ENCODE measurements at regions not wholly inside any gene's neighbourhood (a gene's known extent, or its start where the extent isn't known, plus 50 kb on each side); places are given as distances from the start of the nearest gene placed in this dataset.
"Not testable (repeated sequence)": the region's sequence is repeated elsewhere in the genome, so short reads cannot be mapped to it uniquely, and the experiment has no call there.

DNA sequence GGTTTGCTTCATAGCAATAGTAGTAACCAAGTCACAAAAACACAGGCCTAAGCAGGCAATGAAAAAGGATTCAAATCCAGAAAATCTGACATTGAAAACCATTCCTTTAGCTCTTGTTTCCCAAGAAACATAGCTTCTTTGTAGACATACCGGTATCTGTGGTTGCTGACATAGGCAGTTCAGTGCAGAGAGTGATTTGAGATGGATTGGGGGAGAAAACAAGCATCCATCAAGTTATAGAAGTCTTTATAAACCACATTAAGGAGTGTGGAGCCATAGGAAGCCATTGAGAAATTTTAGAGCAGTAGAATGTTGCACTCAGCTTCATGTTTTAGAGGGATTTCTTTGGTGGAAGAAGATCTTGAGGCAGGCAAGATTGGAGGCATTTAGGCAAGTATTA lies 91.2 kb upstream of the MARCKS start:
- Mint-ChIP-seq H3K4me3 (no peak overlapping the region), H3K4me1 (ENCODE audit: low read depth) (peaks cover 2% of the 10 kb centered on the region), H3K36me3 (ENCODE audit: low read depth) (no peaks in the 10 kb centered on the region), H3K9me3 (no peaks in the 10 kb centered on the region), H3K27ac (no peak overlapping the region), H3K27me3 (ENCODE audit: low read depth) (peaks cover 5% of the 10 kb centered on the region)
- intact Hi-C loops (cut with micrococcal nuclease), result no loop called here
- no peak for DNase-seq
- CTCF ChIA-PET, result interaction anchor here (0.7 kb wide), 1 partner anchor 315 kb away, joined by 3 read pairs; no protein-coding TSS in a partner anchor

DNA sequence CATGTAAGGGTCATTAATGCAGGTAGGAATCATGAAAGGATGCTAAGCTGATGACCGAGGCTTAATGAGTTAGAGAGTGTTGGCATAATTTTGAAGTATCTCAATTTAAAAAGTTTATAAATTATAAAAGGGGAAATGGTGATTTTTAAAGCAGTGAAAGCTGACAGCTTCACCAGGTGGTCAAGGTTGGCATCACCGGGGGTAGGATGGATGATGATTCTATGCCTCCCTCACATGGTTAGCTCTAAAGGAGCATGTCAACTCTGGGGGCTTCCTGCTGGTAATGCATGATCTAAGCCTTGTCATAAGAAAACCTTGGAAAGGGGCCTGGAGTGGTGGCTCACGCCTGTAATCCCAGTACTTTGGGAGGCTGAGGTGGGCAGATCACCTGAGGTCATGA lies 89.2 kb upstream of the MARCKS start:
- DNase-seq, result no peak
- Mint-ChIP-seq H3K36me3 (ENCODE audit: low read depth) (no peaks in the 10 kb centered on the region), H3K9me3 (no peaks in the 10 kb centered on the region), H3K27me3 (ENCODE audit: low read depth) (peaks cover 9% of the 10 kb centered on the region), H3K27ac (no peak overlapping the region), H3K4me3 (no peak overlapping the region), H3K4me1 (ENCODE audit: low read depth) (peaks cover 2% of the 10 kb centered on the region)
- intact Hi-C loops (cut with micrococcal nuclease), result no loop called here
- CTCF ChIA-PET, result interaction anchor here (0.6 kb wide), 1 partner anchor 9 kb away, joined by 3 read pairs; no protein-coding TSS in a partner anchor

DNA sequence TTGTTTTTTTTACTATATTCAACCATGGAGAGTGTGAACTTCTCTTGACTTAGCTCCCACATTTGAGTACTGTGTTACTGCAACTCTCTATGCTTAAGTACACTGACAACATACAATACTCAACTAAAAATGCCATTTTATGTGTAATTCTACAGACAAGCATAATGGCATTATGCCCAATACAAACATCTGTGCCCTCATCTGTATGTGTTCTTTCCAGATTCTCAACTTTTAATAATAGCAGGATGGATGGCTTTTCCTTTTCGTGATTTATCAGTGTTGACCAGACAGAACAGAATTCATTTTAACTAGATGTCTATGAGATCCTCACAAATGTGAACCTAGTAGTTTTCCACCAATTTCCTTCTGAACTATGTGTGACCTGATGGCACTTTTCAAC lies 84.2 kb upstream of the MARCKS start:
- no peak overlapping the region for H3K27ac Mint-ChIP-seq
- H3K27me3 Mint-ChIP-seq (ENCODE audit: low read depth), result peaks cover 13% of the 10 kb centered on the region
- CTCF ChIA-PET, result no interaction called here
- H3K36me3 Mint-ChIP-seq (ENCODE audit: low read depth), result no peaks in the 10 kb centered on the region
- H3K4me3 Mint-ChIP-seq, result no peak overlapping the region
- no peaks in the 10 kb centered on the region for H3K9me3 Mint-ChIP-seq
- intact Hi-C loops (cut with micrococcal nuclease), result no loop called here
- no peak for DNase-seq
- no peaks in the 10 kb centered on the region for H3K4me1 Mint-ChIP-seq (ENCODE audit: low read depth)

DNA sequence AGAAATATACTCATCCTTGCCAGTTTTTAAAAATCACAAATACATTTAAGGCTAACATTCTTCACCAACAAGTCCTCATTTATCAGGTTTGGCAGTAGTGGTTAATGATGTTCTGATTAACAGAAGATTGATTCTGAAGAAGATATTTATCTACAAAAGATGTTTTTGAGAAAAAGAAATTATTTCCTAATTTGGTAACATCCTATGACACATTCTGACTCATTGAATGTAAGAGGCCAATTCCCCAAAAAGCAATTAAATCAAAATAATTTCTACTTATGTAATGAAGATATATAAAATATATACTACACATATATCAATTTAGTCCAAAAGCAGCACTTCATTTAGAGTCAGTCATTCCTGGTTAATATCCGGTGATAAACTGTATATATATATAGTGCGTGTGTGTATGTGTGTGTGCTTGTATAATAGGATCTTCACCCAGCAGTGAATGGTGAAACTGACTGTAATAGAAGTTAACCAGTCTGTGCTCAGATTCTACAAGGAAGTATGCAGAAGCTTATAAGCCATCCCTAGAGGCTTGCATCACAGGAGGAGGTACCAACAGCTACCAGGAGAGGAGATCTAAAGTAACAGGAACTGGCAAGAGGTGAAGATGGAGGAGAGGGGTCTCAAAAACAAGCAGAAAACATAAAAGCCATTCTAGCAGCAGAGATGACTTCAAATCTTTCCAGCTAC lies 82.9 kb upstream of the MARCKS start:
- intact Hi-C loops (cut with micrococcal nuclease), result no loop called here
- H3K36me3 Mint-ChIP-seq (ENCODE audit: low read depth), result no peaks in the 10 kb centered on the region
- peaks cover 12% of the 10 kb centered on the region for H3K27me3 Mint-ChIP-seq (ENCODE audit: low read depth)
- H3K4me1 Mint-ChIP-seq (ENCODE audit: low read depth), result no peaks in the 10 kb centered on the region
- H3K9me3 Mint-ChIP-seq, result no peaks in the 10 kb centered on the region
- H3K4me3 Mint-ChIP-seq, result no peak overlapping the region
- DNase-seq, result no peak
- no peak overlapping the region for H3K27ac Mint-ChIP-seq
- CTCF ChIA-PET, result no interaction called here

DNA sequence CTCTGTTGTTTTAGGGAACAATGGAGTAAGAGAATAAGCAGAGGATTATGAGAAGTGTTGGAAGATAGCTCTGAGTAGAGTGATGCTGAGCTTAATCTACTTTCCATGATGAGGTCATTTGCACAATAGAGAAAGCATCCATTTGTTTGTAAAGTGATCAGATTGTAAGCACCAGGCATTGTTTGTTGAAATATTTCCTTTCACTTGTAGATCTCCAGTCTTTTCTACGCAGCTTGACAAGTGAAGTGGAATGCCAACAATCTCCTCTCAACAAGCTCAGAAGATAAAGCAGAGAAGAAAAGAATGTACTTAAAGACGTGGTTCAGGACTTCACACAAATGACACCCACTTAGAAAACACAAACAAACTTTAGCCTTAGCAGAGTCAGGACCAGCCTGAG lies 80.1 kb upstream of the MARCKS start:
- no peaks in the 10 kb centered on the region for H3K9me3 Mint-ChIP-seq
- intact Hi-C loops (cut with micrococcal nuclease), result no loop called here
- H3K27me3 Mint-ChIP-seq (ENCODE audit: low read depth), result peaks cover 10% of the 10 kb centered on the region
- H3K4me1 Mint-ChIP-seq (ENCODE audit: low read depth), result no peaks in the 10 kb centered on the region
- H3K36me3 Mint-ChIP-seq (ENCODE audit: low read depth), result no peaks in the 10 kb centered on the region
- no peak overlapping the region for H3K27ac Mint-ChIP-seq
- CTCF ChIA-PET, result interaction anchor here (0.6 kb wide), 1 partner anchor 9 kb away, joined by 3 read pairs; no protein-coding TSS in a partner anchor
- H3K4me3 Mint-ChIP-seq, result no peak overlapping the region
- DNase-seq, result no peak

DNA sequence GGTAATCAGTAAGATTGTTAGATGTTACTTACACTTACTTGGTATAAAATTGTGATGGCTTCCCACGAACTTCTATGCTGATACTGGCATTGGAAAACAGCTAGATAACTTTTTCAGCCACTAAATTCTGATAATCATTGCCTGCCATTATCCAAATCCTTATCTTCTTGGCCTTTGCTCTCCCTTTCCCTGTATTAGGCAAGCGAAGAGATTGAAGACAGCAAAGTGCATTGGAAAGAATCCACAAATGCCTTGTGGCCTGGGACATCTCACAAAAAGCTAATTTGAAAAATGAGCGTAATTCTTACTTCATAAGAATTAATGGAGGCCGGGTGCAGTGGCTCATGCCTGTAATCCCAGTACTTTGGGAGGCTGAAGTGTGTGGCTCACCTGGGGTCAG lies 79.5 kb upstream of the MARCKS start:
- CTCF ChIA-PET, result interaction anchor here (0.6 kb wide), 1 partner anchor 10 kb away, joined by 3 read pairs; no protein-coding TSS in a partner anchor
- DNase-seq, result no peak
- no peaks in the 10 kb centered on the region for H3K9me3 Mint-ChIP-seq
- H3K4me3 Mint-ChIP-seq, result no peak overlapping the region
- intact Hi-C loops (cut with micrococcal nuclease), result no loop called here
- H3K27ac Mint-ChIP-seq, result no peak overlapping the region
- no peaks in the 10 kb centered on the region for H3K36me3 Mint-ChIP-seq (ENCODE audit: low read depth)
- H3K27me3 Mint-ChIP-seq (ENCODE audit: low read depth), result peaks cover 7% of the 10 kb centered on the region
- no peaks in the 10 kb centered on the region for H3K4me1 Mint-ChIP-seq (ENCODE audit: low read depth)

DNA sequence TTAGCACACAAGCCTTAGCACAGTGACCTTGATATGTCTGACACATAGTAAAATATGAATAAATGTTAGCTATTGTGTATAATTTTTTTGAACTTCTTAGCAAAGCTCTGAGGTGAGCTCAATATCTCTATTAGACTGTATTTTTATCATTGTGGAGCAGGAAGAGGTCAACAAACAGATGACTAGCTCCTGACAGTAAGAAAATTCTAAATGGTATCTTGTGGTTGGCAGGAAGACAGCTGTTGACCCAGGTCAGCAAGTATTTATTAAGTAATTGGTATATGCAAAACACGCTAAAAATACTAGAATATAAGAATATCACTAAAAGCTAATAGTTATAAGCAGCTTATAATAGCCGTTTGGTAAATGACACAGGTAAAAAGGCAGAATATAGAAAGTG lies 77.5 kb upstream of the MARCKS start:
- no peak overlapping the region for H3K4me3 Mint-ChIP-seq
- DNase-seq, result no peak
- no peaks in the 10 kb centered on the region for H3K9me3 Mint-ChIP-seq
- H3K27me3 Mint-ChIP-seq (ENCODE audit: low read depth), result peaks cover 2% of the 10 kb centered on the region
- no peaks in the 10 kb centered on the region for H3K36me3 Mint-ChIP-seq (ENCODE audit: low read depth)
- CTCF ChIA-PET, result no interaction called here
- H3K4me1 Mint-ChIP-seq (ENCODE audit: low read depth), result no peaks in the 10 kb centered on the region
- intact Hi-C loops (cut with micrococcal nuclease), result no loop called here
- H3K27ac Mint-ChIP-seq, result no peak overlapping the region

DNA sequence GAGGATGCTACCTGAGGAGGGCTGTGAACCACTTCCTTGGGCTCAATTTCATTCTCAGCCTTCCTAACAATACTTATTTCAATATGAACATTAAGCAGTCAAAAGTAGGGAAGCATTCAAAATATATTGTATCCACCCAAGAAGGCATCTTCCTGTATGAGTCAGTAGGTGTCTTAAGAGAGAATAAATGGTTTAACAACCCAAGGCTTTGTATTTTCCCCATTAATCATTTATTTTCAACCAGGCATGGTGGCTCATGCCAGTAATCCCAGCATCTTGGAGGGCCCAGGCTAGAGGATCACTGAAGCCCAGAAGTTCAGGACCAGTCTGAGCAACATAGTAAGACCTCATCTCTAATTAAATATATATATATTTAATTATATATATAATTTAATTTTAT lies 74.5 kb upstream of the MARCKS start:
- Mint-ChIP-seq H3K27ac (no peak overlapping the region), H3K4me3 (no peak overlapping the region), H3K4me1 (ENCODE audit: low read depth) (no peaks in the 10 kb centered on the region), H3K9me3 (no peaks in the 10 kb centered on the region), H3K36me3 (ENCODE audit: low read depth) (no peaks in the 10 kb centered on the region), H3K27me3 (ENCODE audit: low read depth) (peaks cover 2% of the 10 kb centered on the region)
- DNase-seq, result no peak
- intact Hi-C loops (cut with micrococcal nuclease), result no loop called here
- CTCF ChIA-PET, result no interaction called here

DNA sequence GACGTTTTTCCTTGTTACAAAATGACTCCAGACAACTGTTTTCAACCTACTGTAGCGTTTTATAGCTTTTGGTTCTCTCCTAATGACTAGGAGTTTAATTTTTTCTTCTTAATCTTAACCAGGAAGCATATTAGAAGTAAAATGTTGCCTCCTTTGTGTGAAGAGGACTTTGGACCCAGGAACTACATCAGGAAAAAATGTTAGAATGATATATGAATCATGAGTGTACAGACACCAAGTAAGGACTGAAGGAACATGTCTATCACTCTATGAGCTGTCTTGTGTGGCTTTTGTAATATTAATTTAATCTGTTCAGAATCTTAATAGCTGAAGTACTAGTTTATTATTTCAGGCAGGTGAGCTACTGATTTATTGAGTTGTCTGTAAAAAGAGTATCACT lies 71.0 kb upstream of the MARCKS start:
- no peak overlapping the region for H3K4me3 Mint-ChIP-seq
- CTCF ChIA-PET, result no interaction called here
- no peaks in the 10 kb centered on the region for H3K4me1 Mint-ChIP-seq (ENCODE audit: low read depth)
- H3K36me3 Mint-ChIP-seq (ENCODE audit: low read depth), result no peaks in the 10 kb centered on the region
- no peaks in the 10 kb centered on the region for H3K27me3 Mint-ChIP-seq (ENCODE audit: low read depth)
- no peaks in the 10 kb centered on the region for H3K9me3 Mint-ChIP-seq
- DNase-seq, result no peak
- no peak overlapping the region for H3K27ac Mint-ChIP-seq
- intact Hi-C loops (cut with micrococcal nuclease), result no loop called here

DNA sequence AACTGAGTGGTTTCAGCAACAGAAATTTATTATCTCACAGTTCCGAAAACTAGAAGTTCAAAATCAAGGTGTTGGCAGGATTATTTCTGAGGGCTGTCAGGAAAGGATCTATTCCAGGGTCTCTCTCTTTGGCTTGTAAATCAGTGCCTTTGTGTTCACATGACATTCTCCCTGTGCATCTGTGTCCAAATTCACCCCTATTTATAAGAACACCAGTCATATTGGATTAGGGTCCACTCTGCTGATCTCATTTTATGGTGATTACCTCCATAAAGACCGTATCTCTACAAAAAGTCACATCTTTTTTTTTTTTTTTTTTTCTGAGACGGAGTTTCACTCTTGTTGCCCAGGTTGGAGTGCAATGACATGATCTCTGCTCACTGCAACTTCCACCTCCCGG lies 68.6 kb upstream of the MARCKS start:
- no peaks in the 10 kb centered on the region for H3K9me3 Mint-ChIP-seq
- intact Hi-C loops (cut with micrococcal nuclease), result no loop called here
- no peak overlapping the region for H3K4me3 Mint-ChIP-seq
- no peaks in the 10 kb centered on the region for H3K4me1 Mint-ChIP-seq (ENCODE audit: low read depth)
- no peaks in the 10 kb centered on the region for H3K27me3 Mint-ChIP-seq (ENCODE audit: low read depth)
- no peak overlapping the region for H3K27ac Mint-ChIP-seq
- DNase-seq, result no peak
- H3K36me3 Mint-ChIP-seq (ENCODE audit: low read depth), result no peaks in the 10 kb centered on the region
- CTCF ChIA-PET, result no interaction called here

DNA sequence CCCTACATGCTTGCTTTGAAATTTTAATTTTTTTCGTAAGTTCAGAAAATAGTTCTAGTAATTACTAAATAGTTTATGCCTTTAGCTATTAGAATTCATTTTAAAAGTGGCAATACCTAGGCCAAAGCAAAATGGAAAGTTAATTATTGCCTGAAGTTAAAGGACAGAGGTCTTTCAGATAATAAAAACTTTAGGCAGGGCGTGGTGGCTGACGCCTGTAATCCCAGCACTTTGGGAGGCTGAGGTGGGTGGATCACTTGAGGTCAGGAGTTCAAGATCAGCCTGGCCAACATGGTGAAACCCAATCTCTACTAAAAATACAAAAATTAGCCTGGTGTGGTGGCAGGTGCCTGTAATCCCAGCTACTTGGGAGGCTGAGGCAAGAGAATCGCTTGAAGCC lies 65.9 kb upstream of the MARCKS start:
- not testable (repeated sequence) for H3K36me3 Mint-ChIP-seq (ENCODE audit: low read depth); H3K27ac Mint-ChIP-seq

DNA sequence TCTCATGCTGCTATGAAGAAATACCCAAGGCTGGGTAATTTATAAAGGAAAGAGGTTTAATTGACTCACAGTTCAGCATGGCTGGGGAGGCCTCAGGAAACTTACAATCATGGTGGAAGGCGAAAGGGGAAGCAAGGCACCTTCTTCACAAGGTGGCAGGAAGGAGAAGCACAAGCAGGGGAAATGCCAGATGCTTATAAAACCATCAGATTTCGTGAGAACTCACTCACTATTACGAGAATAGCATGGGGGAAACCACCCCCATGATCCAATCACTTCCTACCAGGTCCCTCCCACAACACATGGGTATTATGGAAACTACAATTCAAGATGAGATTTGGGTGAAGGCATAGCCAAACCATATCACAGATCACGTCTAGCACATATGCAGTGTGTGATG lies 61.8 kb upstream of the MARCKS start:
- DNase-seq; intact Hi-C loops (cut with micrococcal nuclease); CTCF ChIA-PET; H3K36me3 Mint-ChIP-seq (ENCODE audit: low read depth); H3K4me3 Mint-ChIP-seq; H3K9me3 Mint-ChIP-seq; H3K27ac Mint-ChIP-seq; H3K4me1 Mint-ChIP-seq (ENCODE audit: low read depth): not testable (repeated sequence)
- H3K27me3 Mint-ChIP-seq (ENCODE audit: low read depth), result peaks cover 12% of the 10 kb centered on the region

More for the DNA sequence above, 65.9 kb upstream of the MARCKS start:
- H3K27me3 Mint-ChIP-seq (ENCODE audit: low read depth); DNase-seq; H3K4me1 Mint-ChIP-seq (ENCODE audit: low read depth); CTCF ChIA-PET; H3K4me3 Mint-ChIP-seq; intact Hi-C loops (cut with micrococcal nuclease); H3K9me3 Mint-ChIP-seq: not testable (repeated sequence)

DNA sequence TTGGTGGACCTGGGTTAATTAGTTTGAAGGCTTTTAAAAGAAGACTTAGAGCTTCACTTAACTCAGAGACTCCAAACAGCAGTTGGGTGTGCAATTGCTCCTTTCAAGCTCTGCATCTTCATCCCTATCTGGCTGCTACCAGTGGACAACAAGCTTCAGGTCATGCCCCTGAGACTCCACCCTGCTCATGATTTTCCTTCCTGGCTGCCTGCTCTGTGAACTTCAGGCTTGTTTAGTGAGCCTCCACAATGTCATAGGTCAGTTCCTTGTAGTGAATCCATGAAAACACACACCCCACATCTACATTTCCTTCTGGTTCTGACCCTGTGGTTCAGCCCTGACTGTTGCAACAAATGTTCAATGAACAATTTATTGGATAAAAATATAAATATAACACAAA lies 61.1 kb upstream of the MARCKS start:
- H3K36me3 Mint-ChIP-seq (ENCODE audit: low read depth), result no peaks in the 10 kb centered on the region
- CTCF ChIA-PET, result no interaction called here

More for the DNA sequence above, 61.1 kb upstream of the MARCKS start:
- Mint-ChIP-seq H3K27me3 (ENCODE audit: low read depth) (peaks cover 15% of the 10 kb centered on the region), H3K4me1 (ENCODE audit: low read depth) (no peaks in the 10 kb centered on the region), H3K4me3 (no peak overlapping the region), H3K27ac (no peak overlapping the region), H3K9me3 (no peaks in the 10 kb centered on the region)
- intact Hi-C loops (cut with micrococcal nuclease), result no loop called here
- DNase-seq, result no peak

Data from activated naive CD4-positive, alpha-beta T cell treated with anti-CD3 and anti-CD28 coated beads for 36 hours (primary cell).